AG20443 (cell line): ENCODE measurements at regions not wholly inside any gene's neighbourhood (a gene's known extent, or its start where the extent isn't known, plus 50 kb on each side); places are given as distances from the start of the nearest gene placed in this dataset.

Experiments used
- DNase-seq: peaks from one replicate; pipeline ENCODE4 v3.0.0; 2012; ENCODE audit warnings: low spot score, mixed read lengths

DNA sequence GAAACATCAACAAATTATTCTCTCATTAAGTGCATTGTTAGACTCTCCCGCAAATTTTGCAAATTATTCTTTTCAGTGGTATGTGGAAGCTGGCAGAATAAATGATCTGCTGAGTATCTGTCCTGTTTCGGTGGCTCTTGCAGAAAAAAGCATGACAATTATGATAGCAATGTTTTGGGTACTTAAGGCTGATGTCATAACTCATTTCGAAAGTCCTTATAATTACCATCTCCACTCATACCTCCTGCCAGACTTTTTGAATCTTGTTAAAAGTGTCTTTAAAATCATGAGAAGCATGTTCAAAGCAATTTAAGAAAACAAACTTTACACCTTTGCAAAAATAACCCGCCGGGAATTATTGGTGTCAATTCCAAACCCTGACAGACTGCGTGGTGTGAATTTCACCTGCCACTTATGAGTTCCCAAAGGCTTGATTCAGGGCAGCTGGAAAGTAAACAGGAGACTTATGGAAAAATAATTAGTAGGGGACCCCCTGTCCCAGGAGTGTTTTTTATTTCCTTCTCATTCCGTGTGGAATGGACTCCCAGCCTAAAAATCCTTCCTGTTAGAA is 87.6 kb upstream of the E2F3 start:
- DNase-seq: no peak

DNA sequence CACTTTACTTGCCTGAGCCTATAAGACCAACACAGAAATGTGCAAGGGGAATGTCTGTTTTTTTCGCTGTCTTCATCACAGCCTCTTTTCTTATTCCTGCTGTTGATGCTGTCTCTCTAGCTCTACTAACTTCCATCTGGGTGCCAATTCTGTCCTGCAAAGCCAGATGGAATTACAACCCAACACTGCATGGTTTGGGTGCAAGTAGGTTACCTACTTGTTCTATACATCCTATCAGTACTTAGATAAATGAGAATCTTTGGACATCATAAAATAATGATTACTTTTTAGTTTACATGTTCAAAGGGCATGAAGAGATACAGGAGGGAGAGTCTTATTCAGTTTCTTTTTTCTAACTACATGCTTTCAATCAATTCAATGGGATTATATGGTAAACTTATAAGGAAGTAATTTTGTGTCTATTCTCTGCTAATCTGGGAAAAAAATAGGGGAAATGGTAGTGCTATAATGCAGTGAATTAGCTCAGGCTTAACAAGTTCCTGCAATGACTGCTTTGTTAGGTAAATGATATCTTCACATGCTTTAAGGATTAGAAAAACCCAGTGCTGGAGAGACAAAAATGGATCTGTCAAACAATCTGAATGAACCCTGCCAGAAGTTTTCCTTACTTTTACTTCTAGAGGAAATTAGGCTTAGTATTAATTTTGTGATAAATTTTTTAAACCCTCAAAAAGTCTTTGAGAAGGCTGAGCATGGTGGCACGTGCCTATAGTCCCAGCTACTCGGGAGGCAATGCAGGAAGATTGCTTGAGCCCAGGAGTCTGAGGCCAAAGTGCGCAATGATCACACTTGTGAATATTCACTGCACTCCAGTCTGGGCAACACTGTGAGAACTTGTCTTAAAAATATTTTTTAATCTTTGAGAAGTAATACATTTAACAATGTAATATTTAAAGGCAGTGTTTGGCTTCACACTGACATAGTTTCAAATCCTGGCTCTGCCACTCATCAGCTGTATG is 86.5 kb upstream of the E2F3 start:
- DNase-seq: no peak

DNA sequence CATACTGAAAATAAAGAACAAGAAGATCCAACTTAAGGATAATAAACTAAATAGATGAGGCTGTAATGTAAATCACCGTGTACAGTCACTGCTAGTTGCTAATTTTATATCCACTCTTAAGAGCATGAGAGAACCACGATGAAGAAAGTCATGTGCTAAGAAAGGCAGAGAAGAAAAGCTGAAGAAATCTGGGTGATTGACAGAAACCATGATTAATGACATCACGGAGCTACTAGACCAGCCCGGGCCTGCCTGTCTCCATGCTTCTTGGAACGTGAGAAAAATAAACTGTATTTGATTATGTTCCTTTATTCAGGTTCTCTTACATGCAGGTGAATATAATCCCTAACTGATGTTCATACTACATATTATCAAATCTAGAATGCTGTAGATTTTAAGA is 84.2 kb upstream of the E2F3 start:
- no peak for DNase-seq

DNA sequence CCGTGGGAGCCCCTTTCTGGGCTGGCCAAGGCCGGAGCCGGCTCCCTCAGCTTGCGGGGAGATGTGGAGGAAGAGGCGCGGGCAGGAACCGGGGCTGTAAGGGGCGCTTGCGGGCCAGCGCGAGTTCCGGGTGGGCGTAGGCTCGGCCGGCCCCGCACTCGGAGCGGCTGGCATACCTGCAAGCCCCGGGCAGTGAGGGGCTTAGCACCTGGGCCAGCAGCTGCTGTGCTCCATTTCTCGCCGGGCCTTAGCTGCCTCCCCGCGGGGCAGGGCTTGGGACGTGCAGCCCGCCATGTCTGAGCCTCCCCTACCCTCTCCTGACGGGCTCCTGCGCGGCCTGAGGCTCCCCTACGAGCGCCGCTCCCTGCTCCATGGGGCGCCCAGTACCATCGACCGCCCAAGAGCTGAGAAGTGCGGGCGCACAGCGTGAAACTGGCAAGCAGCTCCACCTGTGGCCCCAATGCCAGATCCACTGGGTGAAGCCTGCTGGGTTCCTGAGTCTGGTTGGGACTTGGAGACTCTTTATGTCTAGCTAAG is 82.8 kb upstream of the E2F3 start:
- no peak for DNase-seq

DNA sequence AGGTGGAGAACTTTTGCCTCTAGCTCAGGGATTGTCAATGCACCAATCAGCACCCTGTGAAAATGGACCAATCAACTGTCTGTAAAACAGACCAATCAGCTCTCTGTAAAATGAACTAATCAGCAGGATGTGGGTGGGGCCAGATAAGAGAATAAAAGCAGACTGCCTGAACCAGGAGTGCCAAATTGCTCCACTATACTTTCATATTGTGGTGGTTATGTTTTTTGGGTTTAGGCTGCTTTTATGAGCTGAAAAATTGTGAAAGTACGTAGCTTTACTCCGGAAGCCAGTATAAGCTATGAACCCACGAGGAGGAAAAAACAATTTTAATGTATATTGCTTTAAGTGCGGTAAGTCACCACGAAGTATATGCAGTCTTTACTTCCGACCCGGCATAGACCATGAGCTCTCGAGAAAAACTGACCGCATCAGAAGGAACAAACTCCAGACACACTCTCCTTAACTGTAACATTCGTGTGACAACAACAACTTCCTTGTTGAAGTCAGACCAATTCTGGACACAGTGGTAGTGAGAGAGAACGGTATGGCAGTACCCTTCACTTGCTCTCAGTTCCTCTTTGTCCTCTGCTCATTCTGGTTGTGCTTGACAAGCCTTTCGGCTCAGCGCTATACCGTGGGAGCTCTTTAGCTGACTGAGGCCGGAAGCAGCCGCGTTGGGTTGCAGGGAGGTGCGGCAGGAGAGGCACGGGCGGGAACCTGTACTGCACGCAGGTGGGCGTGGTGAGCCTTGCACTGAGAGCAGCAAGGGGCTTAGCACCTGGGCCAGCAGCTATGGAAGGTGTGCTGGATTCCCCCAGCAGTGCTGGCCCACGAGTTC is 81.9 kb upstream of the E2F3 start:
- DNase-seq: no peak

DNA sequence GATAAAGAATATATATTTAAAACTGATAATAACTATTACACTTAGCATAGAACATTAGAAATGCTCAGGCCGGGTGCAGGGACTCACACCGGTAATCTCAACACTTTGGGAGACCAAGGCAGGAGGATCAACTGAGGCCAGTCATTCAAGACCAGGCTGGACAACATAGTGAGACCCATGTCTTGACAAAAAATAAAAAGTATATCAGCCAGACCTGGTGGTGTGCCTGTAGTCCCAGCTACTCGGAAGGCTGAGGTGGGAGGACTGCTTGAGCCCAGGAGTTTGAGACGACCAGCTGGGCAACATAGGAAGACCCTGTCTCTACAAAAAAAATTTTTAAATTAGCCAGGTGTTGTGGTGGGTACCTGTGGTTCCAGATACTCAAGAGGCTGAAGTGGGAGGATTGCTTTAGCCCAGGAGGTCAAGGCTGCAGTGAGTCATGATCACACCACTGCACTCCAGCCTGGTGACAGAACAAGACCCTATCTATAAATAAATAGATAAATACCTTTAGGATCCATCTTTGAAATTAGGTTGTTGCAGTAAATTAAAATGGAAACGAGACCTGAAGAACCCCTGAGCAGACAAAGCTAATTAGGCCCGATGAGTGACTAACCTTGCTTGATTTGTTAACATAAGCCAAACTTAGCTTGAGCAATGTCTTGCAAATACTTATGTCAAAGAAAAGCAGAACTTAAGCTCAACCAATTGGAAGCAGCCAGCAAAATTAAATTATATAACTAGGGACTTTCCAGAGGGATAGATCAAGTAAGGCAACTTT is 75.8 kb upstream of the E2F3 start:
- no peak for DNase-seq

DNA sequence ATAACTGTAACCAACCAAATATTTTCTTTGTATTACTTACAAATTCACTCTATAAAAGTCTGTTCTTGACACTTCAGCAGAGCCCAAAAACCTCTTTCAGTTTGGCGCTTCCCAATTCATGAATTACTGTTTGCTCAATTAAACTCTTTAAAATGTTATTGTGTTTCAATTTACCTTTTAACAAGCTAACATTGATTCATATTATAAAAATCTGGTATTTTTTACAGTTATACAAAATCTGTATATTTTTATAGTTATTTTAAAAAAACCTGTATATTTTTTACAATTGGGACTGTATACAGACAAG is 75.3 kb upstream of the E2F3 start:
- DNase-seq: no peak

DNA sequence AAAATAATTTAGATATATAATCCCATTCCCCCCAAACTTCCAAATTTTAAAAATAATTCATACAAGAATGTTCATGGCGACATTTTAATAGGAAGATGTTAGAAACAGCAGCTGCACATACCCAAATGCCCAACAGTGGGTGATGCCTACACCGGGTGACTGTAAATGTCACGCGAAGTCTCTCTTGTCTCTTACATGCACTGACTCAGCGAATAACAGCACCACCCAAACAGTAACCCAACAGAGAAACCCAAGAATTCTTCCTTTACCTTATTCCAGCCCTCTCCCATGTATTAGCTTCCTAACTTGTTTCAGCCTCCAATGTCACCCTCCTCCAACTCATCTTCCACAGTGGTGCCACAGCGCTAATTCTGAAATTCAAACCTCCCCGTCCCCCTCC is 74.5 kb upstream of the E2F3 start:
- no peak for DNase-seq

DNA sequence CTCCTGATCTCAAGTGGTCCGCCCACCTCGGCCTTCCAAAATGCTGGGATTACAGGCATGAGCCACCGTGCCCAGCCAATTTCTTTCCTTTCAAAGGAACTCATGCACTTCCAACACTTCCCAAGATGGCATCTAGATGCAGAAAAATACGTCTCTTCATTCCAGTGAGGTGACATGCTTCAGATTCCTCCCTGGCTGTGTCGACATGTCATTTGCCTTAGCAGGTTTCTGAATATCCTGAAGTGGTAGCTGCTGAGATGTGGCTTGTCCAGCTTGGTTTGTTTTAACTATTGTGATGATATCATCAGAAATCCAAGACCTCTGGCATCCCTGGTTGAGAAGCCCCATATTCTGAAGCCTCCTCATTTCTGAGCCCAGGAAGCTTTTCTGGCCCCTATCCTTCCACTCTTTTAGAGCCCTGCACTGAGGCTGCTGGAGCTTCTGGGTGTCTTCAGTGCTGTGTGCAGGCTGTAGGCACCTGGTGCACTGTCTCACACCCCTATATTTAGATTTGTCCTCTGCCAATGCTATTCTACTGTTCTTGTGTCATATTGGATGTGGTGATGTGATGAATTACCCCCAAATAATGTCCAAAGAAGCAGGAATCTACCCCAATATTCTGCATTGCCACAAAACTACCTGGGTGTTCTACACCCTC is 73.3 kb upstream of the E2F3 start:
- DNase-seq: no peak

DNA sequence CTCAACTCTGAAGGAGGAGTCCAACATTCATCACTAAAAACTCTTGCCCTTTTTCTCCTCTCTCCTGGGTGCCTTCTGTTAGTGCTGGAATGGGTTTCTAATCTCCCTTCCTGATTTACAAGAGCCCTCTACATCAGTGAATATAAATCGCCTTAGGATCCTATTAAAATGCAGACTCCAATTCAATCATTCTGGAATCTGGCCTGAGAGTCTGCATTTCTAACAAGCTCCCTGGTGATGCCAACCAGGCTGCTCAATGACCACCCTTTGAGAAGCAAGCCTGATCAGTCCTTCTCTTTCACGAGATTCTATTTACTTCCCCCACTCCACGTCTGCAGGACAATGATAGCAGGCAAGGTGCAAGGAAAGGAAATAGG is 72.8 kb upstream of the E2F3 start:
- DNase-seq: no peak

DNA sequence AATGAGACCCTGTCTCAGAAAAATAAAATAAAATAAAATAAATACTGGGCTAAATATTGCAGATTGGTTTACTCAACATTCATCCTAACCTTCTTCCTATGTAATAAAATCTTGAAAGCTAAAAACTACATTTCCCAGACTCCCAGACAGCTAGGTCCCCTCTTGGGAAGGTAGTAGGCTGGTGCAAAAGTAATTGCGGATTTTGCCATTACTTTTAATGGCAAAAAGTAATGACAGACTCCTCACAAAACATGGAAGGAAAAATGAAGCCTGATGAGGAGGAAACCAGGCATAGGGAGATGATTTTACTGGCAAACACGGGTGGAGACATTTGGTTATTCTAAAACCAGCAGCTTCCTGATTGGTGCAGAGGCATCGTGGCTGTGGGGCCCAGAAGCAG is 70.6 kb upstream of the E2F3 start:
- DNase-seq: no peak

DNA sequence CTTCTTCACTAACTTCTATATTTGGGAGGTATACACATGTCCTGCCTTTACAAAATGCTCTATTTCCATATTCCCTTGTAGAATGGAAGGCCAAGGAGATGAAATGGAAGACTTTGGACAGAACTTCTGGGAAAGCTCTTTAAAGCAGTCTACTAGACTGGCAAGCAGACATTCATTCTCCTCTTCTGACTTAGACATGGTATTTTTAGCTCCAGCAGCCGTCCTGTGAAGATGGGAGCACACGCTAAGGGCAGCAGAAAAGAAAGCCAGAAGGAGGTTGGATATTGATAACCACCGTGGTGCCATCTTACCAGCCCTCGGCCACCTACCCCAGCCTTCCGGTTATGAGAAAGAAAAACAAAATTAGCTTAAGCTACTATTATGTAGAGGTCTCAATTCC is 70.1 kb upstream of the E2F3 start:
- no peak for DNase-seq

DNA sequence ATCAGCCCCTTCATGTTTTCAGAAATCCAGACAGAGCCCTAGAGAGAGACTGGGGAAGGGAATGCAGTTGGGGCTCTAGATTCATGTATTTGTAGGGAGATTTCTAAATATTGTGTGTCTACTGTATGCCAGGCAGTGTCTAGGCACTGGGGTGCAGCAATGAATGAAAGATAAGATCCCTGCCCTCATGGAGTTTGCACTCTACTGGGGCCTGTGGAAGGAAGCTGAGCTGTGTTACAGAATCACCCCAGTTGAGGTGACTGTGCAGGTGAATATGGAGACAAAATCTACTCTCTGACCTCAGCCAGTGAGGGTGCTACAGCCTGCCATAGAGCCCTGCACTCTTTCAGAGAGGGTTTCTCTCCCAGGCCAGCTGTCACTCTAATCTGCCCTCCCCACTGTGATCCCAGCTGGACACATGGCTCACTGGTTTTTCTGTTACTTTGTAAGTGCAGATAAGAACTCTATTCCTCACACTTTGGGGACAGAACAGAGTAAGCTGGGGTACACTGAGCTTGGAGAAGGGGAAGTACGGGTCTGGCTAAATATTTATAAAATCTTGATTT is 69.2 kb upstream of the E2F3 start:
- DNase-seq: no peak

DNA sequence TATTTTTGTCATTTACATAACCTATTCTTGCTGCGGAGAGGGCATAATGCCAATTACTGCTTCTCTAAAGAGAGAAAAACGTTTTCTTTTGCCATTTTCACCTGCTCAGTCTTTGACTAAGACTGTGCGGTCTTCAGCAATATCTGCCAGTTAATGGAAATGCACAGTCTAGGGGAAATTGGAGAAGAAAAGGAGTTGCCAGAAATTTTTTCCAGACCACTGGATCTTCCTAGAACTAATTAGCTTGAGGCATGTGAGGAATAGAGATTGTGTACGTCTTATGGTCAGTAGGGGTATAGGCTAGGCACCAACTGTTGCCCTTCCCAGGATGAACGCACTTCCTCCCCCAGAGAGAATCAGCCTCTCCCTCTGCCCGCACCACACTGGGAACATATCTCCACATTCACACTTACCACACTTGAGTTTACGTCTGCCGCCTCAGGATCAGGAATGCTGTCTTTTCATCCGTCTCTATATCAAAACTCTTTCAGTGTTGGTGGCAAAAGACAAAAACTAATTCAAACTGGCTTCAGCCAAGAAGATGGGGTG is 67.9 kb upstream of the E2F3 start:
- DNase-seq: no peak

DNA sequence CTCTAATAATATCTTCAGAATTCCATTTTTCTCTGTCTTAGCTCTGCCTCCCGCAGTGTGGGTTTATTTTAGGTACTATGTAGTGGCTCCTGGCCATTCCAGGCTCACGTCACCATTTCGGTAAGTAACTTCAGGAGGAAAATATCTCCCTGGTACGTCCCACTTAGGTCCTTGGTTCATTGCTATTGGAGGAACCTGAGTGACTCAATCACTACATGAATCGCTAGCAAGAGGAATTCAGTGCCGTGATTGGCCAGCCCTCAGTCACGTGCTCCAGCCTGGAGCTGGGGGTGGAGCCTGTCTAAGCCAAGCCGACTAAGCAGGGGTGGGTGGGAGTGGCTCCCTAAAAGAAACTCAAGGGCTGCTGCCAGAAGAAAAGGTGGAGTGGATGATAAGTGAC is 67.3 kb upstream of the E2F3 start:
- DNase-seq: no peak

DNA sequence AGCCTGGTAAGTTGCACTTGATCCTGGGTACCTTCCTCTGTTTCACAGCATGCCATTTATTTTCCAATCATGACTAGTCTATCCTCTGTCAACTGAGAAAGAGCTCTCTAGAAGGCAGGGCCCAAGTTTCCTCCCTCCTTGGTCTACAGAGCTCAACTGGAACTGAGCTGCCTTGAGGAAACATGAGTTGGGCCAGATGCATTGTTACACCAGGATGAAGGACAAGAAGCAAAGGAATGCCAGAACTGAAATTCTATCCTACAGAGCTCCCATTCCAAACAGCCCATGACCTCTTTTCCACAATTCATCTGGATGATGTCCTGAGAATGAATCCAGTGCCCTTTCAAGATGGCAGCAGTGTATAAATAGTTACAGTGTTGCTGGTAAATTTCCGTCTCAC is 66.7 kb upstream of the E2F3 start:
- no peak for DNase-seq

DNA sequence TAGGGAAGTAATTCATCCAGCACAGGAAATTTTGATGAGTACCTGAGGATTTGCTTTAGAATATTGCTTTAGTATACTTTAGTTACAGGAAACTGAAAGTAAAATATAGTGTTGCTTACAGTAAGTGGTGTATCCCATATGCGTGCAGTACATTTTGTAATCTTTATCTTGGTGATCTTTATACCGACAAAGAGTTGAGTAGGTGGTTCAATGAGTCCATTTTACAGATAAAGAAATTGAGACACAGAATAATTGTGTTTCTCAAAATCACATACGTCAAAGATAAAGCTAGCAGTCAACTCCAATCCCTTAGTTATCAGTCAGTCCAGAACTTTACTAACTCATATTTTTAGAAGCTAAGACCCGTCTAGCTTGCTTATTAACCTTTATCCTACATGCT is 65.8 kb upstream of the E2F3 start:
- DNase-seq: no peak

DNA sequence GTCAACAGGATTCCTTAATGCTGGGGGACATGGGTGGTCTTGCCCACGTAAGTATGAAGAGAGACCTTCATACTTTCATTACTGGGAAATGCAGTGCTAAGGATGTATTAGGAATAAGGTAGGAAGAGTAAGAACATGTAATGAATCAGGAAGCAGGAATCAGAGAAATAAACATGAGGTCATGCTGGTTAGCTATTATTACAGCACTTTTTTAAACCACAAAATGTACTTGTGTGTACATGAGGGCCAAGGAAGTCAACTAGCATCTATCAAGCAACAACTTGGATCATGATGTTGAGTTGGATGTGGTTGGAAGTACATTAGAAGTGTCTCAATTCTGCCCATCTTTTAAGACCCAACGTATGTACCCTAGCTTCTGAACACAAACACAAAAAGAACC is 63.5 kb upstream of the E2F3 start:
- DNase-seq: no peak

DNA sequence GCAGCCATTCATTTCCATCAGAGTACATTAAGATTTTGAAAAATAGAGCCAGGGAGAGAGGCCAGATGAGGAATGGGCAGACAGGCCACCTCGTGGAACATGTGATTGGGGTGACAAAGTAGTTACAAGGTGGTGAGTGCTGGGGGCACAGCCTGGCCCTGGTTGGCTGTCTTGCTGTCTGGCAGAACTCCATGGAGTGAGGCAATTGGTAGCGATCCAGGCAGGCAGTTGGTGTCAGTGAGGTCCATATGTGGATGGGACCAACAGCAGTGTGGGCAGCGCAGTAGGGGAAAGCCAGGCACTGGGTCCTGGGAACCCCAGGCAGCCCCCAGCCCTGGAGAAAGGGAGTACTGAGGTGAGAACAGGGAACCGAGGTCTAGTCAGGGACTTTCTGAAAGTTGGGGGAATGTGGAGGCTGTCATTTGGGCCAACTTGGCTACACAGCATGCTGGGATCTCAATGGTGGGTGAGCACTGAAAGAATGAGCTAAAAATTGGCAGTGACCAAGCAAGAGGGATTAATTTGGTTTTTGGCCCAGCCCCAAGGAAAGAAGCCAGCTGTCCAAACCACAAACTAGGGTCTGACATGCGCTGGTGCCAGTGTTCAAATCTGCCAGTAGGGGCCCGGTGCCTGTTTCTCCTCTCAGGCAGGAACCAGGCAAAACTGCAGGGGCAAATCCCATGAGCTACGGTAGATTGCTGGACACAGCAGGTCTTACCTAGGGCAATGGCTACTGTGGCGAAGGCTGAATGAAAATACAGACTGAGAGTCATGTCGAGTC is 61.4 kb upstream of the E2F3 start:
- no peak for DNase-seq

DNA sequence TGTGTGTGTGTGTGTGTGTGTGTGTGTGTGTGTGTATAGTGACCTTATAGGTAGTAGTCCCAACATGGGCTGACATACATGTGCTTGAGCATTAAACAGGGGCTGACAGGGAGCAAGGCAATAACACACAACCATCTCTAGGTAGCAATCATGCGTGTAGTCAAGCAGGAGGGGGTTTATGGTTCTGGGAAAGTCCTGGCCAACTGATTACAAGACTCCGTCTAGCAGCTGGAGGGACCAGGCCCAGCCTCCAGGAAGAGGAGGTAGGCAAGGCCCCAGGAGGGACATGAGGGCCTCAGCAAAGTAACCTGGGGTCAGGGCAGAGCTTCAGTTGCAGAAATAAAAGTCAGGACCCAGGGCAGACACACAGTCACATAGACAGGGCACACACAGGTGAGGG is 60.6 kb upstream of the E2F3 start:
- DNase-seq: no peak
